ENCODE measurements at regions not wholly inside any gene's neighbourhood (a gene's known extent, or its start where the extent isn't known, plus 50 kb on each side); places are given as distances from the start of the nearest gene placed in this dataset.

DNA sequence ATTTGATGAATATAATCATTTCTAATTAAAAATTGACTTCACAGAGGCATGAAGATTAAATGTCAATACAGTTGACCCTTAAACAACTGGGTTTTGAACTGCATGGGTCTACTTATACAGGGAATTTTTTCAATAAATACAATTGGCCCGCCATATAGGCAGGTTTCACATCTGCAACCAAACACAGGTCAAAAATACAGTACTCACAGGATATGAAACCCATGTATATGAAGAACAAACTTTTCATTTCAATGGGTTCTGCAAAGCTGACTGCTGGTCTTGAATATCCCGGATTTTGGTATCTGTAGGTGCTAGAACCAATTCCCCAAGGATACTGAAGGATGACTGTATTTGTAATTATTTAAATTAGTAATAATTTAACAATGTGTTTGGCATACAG lies 555.6 kb downstream of the EPHA4 start:
- Histone ChIP-seq H3K9me3 (ENCODE audit: low read length) (no peaks in the 10 kb centered on the region), H3K36me3 (ENCODE audit: insufficient read depth, low read length) (no peaks in the 10 kb centered on the region), H3K4me3 (ENCODE audit: low read length) (no peak overlapping the region), H3F3A (ENCODE audit: insufficient read depth, low read length, poor library complexity, severe bottlenecking) (no peaks in the 10 kb centered on the region), H3K9ac (ENCODE audit: low read length) (no peak overlapping the region), H4K20me1 (ENCODE audit: insufficient read depth) (no peaks in the 10 kb centered on the region), H3K27me3 (ENCODE audit: insufficient read depth, low read depth, low read length) (no peaks in the 10 kb centered on the region), H3K27ac (ENCODE audit: low read length) (no peak overlapping the region), H3K79me2 (replicated peaks; ENCODE audit: insufficient read depth, low read length) (no peaks in the 10 kb centered on the region), H3K4me2 (ENCODE audit: low read length) (no peak overlapping the region), H2AFZ (ENCODE audit: low read depth, low read length) (no peak overlapping the region), H3K9me2 (ENCODE audit: insufficient read depth, low read length) (no peaks in the 10 kb centered on the region)
- no peak for TF ChIP-seq TAF1 (IDR thresholded peaks at IDR 0.05; ENCODE audit: low read depth)
- no peak for TF ChIP-seq MXI1 (conservative IDR thresholded peaks at IDR 0.05; ENCODE audit: poor library complexity, severe bottlenecking)
- no peak for TF ChIP-seq SMC3 (conservative IDR thresholded peaks at IDR 0.05; ENCODE audit: poor library complexity)
- no peak for TF ChIP-seq POLR2AphosphoS5 (IDR thresholded peaks at IDR 0.05)
- no peak for TF ChIP-seq EP300 (conservative IDR thresholded peaks at IDR 0.05; ENCODE audit: poor library complexity, severe bottlenecking)
- TF ChIP-seq RAD21 (conservative IDR thresholded peaks at IDR 0.05), result no peak
- TF ChIP-seq EZH2 (IDR thresholded peaks at IDR 0.05; ENCODE audit: borderline replicate concordance, insufficient read depth, low read length, poor library complexity, severe bottlenecking), result no peak
- TF ChIP-seq, protein P1, sequence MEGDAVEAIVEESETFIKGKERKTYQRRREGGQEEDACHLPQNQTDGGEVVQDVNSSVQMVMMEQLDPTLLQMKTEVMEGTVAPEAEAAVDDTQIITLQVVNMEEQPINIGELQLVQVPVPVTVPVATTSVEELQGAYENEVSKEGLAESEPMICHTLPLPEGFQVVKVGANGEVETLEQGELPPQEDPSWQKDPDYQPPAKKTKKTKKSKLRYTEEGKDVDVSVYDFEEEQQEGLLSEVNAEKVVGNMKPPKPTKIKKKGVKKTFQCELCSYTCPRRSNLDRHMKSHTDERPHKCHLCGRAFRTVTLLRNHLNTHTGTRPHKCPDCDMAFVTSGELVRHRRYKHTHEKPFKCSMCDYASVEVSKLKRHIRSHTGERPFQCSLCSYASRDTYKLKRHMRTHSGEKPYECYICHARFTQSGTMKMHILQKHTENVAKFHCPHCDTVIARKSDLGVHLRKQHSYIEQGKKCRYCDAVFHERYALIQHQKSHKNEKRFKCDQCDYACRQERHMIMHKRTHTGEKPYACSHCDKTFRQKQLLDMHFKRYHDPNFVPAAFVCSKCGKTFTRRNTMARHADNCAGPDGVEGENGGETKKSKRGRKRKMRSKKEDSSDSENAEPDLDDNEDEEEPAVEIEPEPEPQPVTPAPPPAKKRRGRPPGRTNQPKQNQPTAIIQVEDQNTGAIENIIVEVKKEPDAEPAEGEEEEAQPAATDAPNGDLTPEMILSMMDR (IDR thresholded peaks at IDR 0.05; ENCODE audit: poor library complexity, severe bottlenecking), result no peak
- no peak for TF ChIP-seq REST (IDR thresholded peaks at IDR 0.05; ENCODE audit: borderline replicate concordance)

- Histone ChIP-seq H3K4me3 (ENCODE audit: low read length) (no peak overlapping the region), H3K27me3 (ENCODE audit: insufficient read depth, low read depth, low read length) (no peaks in the 10 kb centered on the region), H3K9ac (ENCODE audit: low read length) (no peak overlapping the region), H4K20me1 (ENCODE audit: insufficient read depth) (no peaks in the 10 kb centered on the region), H2AFZ (ENCODE audit: low read depth, low read length) (no peak overlapping the region), H3K79me2 (replicated peaks; ENCODE audit: insufficient read depth, low read length) (no peaks in the 10 kb centered on the region), H3K27ac (ENCODE audit: low read length) (no peak overlapping the region), H3K9me2 (ENCODE audit: insufficient read depth, low read length) (no peaks in the 10 kb centered on the region), H3K9me3 (ENCODE audit: low read length) (no peaks in the 10 kb centered on the region), H3K4me2 (ENCODE audit: low read length) (no peak overlapping the region), H3K36me3 (ENCODE audit: insufficient read depth, low read length) (no peaks in the 10 kb centered on the region), H3F3A (ENCODE audit: insufficient read depth, low read length, poor library complexity, severe bottlenecking) (no peaks in the 10 kb centered on the region)
- TF ChIP-seq EP300 (conservative IDR thresholded peaks at IDR 0.05; ENCODE audit: poor library complexity, severe bottlenecking), result no peak
- TF ChIP-seq POLR2AphosphoS5 (IDR thresholded peaks at IDR 0.05), result no peak
- TF ChIP-seq, protein P1 (IDR thresholded peaks at IDR 0.05; ENCODE audit: poor library complexity, severe bottlenecking), result no peak
- TF ChIP-seq EZH2 (IDR thresholded peaks at IDR 0.05; ENCODE audit: borderline replicate concordance, insufficient read depth, low read length, poor library complexity, severe bottlenecking), result no peak
- no peak for TF ChIP-seq MXI1 (conservative IDR thresholded peaks at IDR 0.05; ENCODE audit: poor library complexity, severe bottlenecking)
- TF ChIP-seq RAD21 (conservative IDR thresholded peaks at IDR 0.05), result no peak
- no peak for TF ChIP-seq TAF1 (IDR thresholded peaks at IDR 0.05; ENCODE audit: low read depth)
- TF ChIP-seq SMC3 (conservative IDR thresholded peaks at IDR 0.05; ENCODE audit: poor library complexity), result no peak
- no peak for TF ChIP-seq REST (IDR thresholded peaks at IDR 0.05; ENCODE audit: borderline replicate concordance)
Measured at GRCh38 chr2:221018262-221018661, 553.8 kb downstream of the EPHA4 start.
